ENCODE measurements at regions not wholly inside any gene's neighbourhood (a gene's known extent, or its start where the extent isn't known, plus 50 kb on each side); places are given as distances from the start of the nearest gene placed in this dataset.

- no peak for DNase-seq (ENCODE audit: low spot score)
These were observed 197.2 kb upstream of the MDGA2 start for GRCh38 chr14:47872588-47872987.

- no peak for DNase-seq (ENCODE audit: low spot score)
These were observed 188.0 kb upstream of the MDGA2 start for GRCh38 chr14:47863441-47863840.

- DNase-seq (ENCODE audit: low spot score) = no peak
These were observed 182.2 kb upstream of the MDGA2 start for GRCh38 chr14:47857646-47858045.

- no peak for DNase-seq (ENCODE audit: low spot score)
These were observed 176.9 kb upstream of the MDGA2 start for GRCh38 chr14:47852278-47852677.

- no peak for DNase-seq (ENCODE audit: low spot score)
These were observed 170.6 kb upstream of the MDGA2 start for GRCh38 chr14:47846008-47846407.

- no peak for DNase-seq (ENCODE audit: low spot score)
These were observed 167.8 kb upstream of the MDGA2 start for GRCh38 chr14:47843236-47843635.

GRCh38 chr14:47833011-47833410 lies 157.6 kb upstream of the MDGA2 start:
- DNase-seq (ENCODE audit: low spot score) = no peak

GRCh38 chr14:47826809-47827208 lies 151.4 kb upstream of the MDGA2 start:
- DNase-seq (ENCODE audit: low spot score) = no peak

- no peak for DNase-seq (ENCODE audit: low spot score)
These were observed 146.9 kb upstream of the MDGA2 start for GRCh38 chr14:47822326-47822725.

- no peak for DNase-seq (ENCODE audit: low spot score)
These were observed 145.7 kb upstream of the MDGA2 start for GRCh38 chr14:47821135-47821534.

- DNase-seq (ENCODE audit: low spot score) = no peak
These were observed 115.1 kb upstream of the MDGA2 start for GRCh38 chr14:47790477-47790876.

- DNase-seq (ENCODE audit: low spot score) = no peak
These were observed 109.7 kb upstream of the MDGA2 start for GRCh38 chr14:47785058-47785457.

GRCh38 chr14:47778631-47779030 lies 103.2 kb upstream of the MDGA2 start:
- DNase-seq (ENCODE audit: low spot score) = no peak

- no peak for DNase-seq (ENCODE audit: low spot score)
These were observed 97.2 kb upstream of the MDGA2 start for GRCh38 chr14:47772652-47773051.

- DNase-seq (ENCODE audit: low spot score) = no peak
These were observed 87.9 kb upstream of the MDGA2 start for GRCh38 chr14:47763188-47763854.

GRCh38 chr14:47746986-47747385 lies 71.6 kb upstream of the MDGA2 start:
- DNase-seq (ENCODE audit: low spot score) = no peak

GRCh38 chr14:47744155-47744554 lies 68.8 kb upstream of the MDGA2 start:
- no peak for DNase-seq (ENCODE audit: low spot score)

GRCh38 chr14:47739541-47739940 lies 64.1 kb upstream of the MDGA2 start:
- DNase-seq (ENCODE audit: low spot score) = no peak

- DNase-seq (ENCODE audit: low spot score) = peak; percentile 4
These were observed 54.9 kb upstream of the MDGA2 start for GRCh38 chr14:47730296-47730695.
